Breast epithelium (tissue), 3 donors: ENCODE measurements at regions not wholly inside any gene's neighbourhood (a gene's known extent, or its start where the extent isn't known, plus 50 kb on each side); places are given as distances from the start of the nearest gene placed in this dataset.

Source experiments
- POLR2A ChIP-seq: fragments of 450-650 bp; IDR thresholded peaks from one replicate; pipeline ENCODE4 v1.6.1; 2016; ENCODE audit warnings: antibody characterized with exemption, mild to moderate bottlenecking, moderate library complexity
- POLR2AphosphoS5 ChIP-seq, 3 donors: sonication (generic); formaldehyde crosslinking; IDR thresholded peaks; one replicate each; pipeline ENCODE4 v1.6.1; 2017; ENCODE audit warnings: antibody characterized with exemption in 3 of 3
- TF ChIP-seq, protein P1 (sequence below), 3 donors: fragments of 450-650 bp; IDR thresholded peaks; one replicate each; pipeline ENCODE4 v1.5.1; 2016 to 2017; ENCODE audit warnings: antibody characterized with exemption in 3 of 3, mild to moderate bottlenecking in 3 of 3, moderate library complexity in 3 of 3

DNA sequence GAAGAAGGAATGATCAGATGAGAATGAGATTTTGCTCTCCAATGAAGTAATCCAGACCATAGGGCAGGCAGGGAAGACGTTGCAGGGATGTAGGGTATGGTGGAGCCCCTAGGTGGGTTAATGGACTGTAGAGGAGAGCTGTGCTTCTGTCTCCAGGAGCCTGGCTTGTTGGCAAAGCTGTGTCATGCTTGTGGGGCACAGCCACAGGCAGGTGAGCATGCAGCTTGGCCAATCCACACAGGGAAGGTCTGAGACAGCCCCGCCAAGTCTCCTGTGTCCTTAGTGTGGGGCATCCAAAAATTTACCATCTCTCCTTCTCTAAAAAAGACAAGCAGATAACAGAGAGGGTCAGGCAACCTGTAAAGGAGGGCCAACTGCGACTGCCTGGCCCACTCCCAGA lies 71.4 kb upstream of the FLT1 start:
- TF ChIP-seq, protein P1, sequence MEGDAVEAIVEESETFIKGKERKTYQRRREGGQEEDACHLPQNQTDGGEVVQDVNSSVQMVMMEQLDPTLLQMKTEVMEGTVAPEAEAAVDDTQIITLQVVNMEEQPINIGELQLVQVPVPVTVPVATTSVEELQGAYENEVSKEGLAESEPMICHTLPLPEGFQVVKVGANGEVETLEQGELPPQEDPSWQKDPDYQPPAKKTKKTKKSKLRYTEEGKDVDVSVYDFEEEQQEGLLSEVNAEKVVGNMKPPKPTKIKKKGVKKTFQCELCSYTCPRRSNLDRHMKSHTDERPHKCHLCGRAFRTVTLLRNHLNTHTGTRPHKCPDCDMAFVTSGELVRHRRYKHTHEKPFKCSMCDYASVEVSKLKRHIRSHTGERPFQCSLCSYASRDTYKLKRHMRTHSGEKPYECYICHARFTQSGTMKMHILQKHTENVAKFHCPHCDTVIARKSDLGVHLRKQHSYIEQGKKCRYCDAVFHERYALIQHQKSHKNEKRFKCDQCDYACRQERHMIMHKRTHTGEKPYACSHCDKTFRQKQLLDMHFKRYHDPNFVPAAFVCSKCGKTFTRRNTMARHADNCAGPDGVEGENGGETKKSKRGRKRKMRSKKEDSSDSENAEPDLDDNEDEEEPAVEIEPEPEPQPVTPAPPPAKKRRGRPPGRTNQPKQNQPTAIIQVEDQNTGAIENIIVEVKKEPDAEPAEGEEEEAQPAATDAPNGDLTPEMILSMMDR (IDR thresholded peaks at IDR 0.05) = no peak
- no peak for TF ChIP-seq POLR2A
- TF ChIP-seq POLR2AphosphoS5 (IDR thresholded peaks at IDR 0.05) = no peak
